ENCODE measurements at regions not wholly inside any gene's neighbourhood (a gene's known extent, or its start where the extent isn't known, plus 50 kb on each side); places are given as distances from the start of the nearest gene placed in this dataset.

GRCh38 chr4:149964001-149964796 is 114.0 kb upstream of the DCLK2 start:
- TF ChIP-seq, protein P1, sequence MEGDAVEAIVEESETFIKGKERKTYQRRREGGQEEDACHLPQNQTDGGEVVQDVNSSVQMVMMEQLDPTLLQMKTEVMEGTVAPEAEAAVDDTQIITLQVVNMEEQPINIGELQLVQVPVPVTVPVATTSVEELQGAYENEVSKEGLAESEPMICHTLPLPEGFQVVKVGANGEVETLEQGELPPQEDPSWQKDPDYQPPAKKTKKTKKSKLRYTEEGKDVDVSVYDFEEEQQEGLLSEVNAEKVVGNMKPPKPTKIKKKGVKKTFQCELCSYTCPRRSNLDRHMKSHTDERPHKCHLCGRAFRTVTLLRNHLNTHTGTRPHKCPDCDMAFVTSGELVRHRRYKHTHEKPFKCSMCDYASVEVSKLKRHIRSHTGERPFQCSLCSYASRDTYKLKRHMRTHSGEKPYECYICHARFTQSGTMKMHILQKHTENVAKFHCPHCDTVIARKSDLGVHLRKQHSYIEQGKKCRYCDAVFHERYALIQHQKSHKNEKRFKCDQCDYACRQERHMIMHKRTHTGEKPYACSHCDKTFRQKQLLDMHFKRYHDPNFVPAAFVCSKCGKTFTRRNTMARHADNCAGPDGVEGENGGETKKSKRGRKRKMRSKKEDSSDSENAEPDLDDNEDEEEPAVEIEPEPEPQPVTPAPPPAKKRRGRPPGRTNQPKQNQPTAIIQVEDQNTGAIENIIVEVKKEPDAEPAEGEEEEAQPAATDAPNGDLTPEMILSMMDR (conservative IDR thresholded peaks at IDR 0.05) = no peak
- TF ChIP-seq EZH2 (IDR thresholded peaks at IDR 0.05; ENCODE audit: low read depth) = no peak
